GF-D8 (cell line): ENCODE measurements at regions not wholly inside any gene's neighbourhood (a gene's known extent, or its start where the extent isn't known, plus 50 kb on each side); places are given as distances from the start of the nearest gene placed in this dataset.
"Not testable (repeated sequence)": the region's sequence is repeated elsewhere in the genome, so short reads cannot be mapped to it uniquely, and the experiment has no call there.

ENCODE experiments used
- DNase-seq: peaks from one replicate; lab custom pipeline; 2025; lab: John Stamatoyannopoulos, UW

DNA sequence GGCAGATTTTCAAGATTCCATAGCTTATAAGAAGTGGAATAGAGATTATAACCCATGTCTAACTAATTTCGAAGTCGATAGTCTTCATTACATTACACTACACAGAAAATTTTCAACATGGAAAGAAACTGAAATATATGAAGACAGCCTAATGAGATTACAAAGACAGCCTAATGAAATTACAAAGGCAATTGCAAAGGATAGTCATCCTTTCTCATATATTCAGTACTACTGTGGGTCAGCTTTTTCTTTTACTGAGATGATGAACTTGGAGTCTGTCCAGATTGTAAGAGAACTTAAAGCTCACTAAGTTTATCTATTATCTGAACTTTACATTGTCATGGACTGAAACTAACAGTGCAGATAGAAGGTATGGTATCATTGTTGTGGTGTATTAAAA is 304.4 kb upstream of the MBL2 start:
- DNase-seq = no peak

DNA sequence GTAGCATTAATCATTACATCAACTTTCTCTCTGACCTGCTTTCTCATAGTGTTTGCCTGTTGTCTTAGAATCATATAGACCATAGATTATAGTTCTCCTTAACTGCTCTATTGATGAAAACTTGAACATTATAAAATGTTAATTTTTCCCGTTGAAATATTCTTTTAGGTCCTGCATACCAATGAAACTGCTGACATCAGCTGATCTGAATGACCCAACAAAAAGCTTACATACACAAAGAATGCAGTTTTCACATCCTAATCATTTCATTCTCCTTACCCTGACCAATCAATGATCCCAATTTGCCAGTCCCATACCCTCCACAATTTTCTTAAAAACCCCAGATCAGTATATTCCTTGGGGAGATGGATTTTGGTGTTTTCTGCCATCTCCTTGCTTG is 302.9 kb upstream of the MBL2 start:
- DNase-seq = no peak

DNA sequence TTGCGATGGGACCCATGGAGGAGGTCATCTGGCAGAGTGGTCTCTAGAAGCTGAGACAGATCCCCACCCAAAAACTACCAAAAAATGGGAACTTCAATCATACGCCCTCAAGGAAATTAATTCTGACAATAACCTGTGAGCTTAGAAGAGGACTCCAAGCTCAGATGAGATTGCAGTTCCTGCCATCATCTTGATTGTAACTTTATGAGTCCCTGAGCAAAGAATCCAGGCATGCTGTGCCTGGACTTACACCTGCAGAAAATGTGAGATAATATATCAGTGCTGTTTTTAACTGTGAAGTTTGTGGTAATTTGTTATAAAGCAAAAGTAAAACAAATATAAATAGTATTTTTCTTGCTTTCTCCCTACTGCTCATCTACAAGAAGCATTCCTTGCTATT is 299.6 kb upstream of the MBL2 start:
- no peak for DNase-seq

DNA sequence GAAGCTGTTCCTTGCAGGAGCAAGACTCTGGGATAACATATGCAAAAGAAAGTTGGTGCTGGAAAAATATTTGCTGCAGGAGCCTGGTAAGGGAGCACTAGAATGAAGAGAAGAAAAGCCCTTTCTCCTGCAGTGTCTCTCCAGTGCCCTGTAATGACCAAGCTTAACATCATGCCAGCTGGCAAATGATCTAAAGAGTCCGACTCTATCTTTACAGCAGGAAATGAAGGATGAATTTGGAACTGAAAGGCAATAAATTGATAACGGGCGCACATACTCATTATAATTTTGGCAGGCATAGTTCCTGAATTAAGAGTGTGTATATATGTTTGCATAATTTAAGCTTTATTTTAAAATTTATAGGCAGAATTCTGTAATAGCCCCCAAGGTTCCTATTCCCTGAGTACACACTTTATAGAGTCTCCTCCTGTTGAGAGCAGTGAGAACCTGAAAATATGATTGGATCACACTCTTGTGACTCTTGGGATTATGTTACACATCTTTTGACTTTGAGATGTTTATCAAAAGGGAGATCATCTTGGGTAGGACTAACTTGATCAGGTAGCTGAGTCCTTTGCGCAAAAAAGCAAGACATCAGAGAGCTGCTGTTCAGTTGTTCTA is 299.0 kb upstream of the MBL2 start:
- no peak for DNase-seq

DNA sequence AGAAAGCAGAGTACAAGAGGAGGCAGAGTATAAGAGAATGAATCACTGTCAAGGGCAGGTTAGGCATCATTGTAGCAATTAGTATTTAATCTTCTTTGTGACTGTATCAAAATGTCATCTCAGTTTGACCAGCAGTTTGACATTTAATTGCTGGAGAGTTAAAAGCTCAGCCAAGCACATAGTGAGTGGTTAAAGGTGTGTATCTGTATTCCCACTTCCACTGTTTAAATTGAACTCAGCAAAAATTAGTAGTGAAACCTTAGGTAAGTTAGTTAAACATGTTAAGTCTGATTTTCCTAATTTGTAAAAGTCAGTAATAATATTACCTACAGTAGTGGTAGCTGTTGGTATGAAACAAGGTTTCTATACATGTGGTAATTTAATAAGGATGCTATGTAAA is 296.4 kb upstream of the MBL2 start:
- DNase-seq = no peak

DNA sequence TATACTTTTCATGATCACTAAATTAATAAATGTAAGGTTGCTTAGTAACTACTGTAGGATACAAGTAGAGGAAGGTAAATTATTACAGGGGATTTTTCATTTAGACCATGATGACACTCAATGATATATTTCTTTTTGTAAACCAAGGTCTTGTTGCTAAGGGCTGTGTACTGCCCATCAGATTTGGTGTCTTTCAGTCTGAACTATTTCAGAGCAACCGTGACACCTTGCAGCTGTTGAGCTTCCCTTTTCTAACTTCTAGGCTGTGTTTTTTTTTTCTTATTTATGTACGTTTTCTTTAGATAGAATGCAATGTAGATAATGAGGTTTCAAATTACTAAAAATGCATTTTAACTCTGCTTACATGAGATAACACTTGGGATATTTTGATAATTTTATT is 292.0 kb upstream of the MBL2 start:
- DNase-seq = no peak

DNA sequence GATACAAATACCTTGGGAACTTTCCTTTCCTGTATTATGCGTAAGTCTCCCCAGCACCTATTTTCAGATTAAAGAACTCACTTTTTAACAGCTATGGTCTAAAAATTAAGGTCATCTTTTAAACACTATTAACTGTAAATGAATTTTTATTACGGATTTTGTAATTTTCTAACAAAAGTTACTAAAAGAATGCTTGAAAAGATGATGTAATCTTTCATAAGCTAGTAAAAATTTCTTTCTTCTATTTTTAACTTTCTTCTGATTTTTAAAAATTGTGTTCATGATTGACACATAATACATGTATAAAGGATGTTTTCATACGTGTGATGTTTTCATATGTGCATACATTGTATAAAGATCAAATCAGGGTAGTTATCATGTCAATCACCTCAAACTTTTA is 291.2 kb upstream of the MBL2 start:
- no peak for DNase-seq

DNA sequence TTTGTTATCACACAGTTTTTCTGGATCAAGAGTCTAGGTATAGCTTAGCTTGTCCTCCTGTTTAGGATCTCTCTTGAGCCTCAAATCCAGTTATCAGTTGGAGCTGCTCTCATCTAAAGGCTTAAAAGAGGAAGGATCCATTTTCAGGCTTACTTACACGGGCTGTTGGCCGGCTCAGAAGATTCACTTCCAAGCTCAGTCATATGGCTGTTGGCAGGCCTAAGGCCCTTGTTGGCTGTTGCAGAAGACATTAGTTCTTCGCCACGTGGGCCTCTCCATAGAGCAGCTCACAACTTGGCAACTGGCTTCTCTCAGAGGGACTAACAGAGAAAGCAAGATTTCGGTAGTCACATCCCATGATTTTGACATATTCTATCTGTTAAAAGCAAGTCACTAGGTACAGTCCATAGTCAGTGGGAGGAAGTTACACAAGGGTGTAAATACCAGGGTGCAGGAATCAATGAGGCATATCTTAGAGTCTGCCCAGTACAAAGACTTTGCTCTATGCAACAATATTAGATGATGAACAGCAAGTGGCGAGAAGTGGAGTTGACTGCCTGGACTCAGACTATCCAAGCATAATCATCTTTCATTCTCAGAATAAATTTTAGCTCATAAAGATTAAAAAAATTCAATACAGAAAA is 280.1 kb upstream of the MBL2 start:
- no peak for DNase-seq

DNA sequence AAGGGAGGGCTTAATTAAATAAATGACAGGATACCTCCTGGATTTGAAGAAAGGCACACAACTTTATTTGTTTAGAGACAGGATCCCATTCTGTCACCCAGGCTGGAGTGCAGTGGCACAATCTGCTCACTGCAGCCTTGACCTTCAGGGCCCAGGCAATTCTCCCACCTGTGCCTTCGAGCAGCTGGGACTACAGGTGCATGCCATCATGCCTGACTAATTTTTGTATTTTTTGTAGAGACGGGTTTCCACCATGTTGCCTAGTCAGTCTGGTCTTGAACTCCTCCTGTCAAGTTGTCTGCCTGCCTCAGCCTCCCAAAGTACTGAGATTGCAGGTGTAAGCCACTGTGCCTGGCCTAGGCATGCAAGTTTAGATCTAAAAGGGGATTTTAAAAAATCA is 272.7 kb upstream of the MBL2 start:
- no peak for DNase-seq

DNA sequence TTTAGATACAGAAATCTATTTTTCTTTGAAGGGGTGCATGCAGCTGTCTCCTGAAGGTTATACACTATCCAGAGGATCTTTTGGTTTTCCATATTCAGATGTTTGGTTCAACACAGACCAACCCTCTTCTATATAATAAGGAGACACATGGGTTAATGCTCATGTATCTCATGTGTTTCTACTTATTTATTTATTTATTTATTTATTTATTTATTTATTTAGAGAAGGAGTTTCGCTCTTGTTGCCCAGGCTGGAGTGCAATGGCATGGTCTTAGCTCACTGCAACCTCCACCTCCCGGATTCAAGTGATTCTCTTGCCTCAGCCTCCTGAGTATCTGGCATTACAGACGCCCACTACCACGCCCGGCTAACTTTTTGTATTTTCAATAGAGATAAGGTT is 263.2 kb upstream of the MBL2 start:
- DNase-seq = not testable (repeated sequence)

DNA sequence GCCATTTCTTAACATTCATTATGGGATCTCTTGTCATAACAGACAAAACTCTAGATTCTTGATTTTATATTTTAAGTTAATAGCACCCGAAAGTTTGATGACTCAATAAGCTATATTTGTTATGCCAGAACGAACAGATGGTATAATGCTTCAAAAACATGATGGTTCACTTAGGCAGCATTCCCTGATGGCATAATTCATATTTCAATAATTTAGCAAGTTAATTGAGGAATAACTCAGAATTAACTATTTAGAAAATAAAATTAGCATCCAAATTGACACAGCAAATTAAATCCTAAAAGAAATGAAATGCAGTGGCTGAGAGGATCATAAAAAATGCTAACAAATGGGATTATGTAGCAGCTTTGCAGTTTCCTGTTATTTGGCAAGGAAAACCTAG is 260.8 kb upstream of the MBL2 start:
- DNase-seq = no peak

DNA sequence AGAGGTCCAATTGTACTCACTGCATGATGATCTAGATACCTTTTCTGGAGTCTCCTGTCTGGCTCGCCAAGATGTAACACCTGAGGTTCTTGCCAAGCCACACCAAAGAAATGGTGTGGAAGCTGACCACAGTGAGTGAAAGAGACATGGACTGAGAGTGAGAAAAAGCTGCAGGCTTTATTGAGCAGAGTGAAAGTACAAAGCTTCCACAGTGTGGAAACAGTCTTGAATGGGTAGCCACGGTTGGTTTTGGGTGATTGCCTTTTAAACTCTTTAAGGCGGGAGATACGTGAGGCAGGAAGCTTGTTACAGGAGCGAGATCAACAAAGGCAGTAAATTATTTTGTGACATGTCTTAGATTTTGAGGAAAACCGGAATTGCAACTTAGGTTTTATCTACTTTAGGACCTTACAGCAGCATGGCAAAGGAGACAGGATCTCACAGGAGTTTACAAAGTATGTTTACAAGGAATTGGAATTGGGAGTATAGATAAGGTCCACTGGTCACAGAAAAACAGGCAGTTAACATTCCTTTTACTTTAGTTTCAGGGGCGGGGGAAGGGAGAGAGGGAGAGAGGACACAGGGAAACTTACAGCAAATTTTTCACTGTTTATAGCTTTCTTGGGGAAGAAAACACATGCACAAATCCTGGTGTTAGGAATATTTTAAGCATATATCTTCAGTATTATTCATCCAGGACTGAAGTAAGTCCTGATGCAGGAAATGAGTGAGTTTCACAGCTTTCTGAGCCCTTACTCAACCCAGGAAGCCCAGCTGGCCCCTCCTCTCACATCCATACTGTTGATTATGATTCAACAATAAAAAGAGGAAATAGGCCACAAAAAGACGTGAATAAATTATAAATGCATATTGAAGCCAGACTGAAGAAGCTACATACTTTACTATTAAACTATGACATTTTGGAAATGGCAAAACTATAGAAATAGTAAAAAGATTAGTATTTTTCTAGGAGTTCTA is 257.6 kb upstream of the MBL2 start:
- DNase-seq = not testable (repeated sequence)

DNA sequence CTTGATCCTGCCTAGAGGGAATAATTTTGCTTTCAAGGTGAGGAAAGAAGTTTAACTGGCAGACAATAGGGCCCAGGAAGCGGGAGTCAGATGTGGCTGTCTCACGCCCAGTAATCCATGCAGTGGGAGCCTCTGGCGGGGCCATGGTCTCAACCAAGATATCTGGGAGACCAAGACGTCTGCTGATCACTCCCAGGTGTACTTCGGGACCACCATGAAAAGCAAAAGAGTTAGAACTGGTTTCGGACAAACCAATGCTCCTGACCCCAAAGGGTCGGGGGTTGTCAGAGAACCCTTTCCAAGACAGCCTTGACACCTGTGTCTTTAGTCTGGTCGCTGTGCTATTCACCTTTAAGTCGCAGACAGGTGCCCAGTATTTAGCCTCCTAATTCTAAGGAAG is 256.9 kb upstream of the MBL2 start:
- DNase-seq = no peak

DNA sequence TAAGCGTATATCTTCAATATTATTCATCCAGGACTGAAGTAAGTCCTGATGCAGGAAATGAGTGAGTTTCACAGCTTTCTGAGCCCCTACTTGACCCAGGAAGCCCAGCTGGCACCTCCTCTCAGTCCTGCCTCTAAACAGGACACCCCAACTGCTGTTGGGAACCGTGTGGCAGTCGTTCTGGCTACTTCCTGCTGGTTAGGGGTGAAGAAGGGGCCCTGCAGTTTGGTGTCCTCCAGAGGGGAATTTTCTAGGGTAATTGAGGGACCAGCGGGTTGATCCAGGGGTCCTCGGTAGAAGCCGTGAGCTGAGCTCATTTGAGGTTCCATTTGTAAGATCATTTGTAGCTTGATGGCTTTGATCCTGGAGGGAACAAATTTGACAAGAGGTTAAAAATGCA is 253.2 kb upstream of the MBL2 start:
- not testable (repeated sequence) for DNase-seq

DNA sequence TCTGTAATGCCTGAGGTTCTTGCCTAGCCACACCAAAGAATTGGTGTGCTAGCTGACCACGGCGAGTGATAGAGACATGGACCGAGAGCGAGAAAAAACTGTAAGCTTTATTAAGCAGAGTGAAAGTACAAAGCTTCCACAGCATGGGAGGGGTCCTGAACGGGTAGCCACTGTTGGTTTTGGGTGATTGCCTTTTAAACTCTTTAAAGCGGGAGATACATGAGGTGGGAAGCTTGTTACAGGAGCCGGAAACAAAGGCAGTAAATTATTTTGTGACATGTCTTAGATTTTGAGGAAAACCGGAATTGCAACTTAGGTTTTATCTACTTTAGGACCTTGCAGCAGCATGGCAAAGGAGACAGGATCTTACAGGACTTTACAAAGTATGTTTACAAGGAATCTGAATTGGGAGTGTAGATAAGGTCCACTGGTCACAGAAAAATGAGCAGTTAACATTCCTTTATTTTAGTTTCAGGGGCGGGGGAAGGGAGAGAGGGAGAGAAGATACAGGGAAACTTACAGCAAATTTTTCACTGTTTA is 252.7 kb upstream of the MBL2 start:
- DNase-seq = no peak

DNA sequence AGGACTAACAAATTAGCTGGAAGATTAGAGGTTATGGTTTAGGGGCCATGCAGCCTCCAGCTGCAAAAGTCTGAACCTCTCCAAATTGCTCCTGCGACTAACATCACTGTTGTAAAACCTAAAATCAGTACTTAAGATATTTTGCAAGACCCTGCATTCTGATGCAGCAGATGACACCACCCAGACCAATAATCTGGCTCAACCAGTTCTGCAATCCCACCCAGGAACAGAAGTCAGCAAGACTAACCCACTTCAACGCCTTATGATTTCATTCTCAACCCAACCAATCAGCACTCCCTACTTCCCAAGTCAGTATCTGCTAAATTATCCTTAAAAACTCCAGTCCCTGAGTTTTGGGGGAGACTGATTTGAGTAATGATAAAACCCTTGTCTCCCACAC is 250.8 kb upstream of the MBL2 start:
- DNase-seq = no peak

DNA sequence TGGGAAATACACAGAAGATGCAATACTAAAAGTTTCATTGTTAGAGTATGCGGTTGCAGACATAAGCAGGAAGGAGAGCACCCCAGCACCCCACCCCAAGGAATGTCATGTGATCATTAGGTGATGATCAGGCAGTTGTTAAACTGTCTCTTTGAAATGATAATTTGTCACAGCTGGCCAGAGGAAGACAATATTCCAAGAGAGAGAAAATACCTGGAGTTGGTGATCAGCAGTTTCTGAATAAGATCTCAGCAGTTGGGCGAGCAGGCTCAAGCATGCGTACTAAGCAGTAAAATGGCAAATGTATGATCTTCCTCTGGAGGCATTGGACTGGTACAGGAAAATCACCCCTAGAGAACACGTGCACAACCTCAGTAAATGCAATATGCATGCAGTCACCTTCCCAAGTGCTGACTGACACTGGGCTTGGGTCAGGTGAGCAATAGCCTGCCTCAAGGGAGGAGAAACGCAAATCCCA is 250.1 kb upstream of the MBL2 start:
- DNase-seq = no peak

DNA sequence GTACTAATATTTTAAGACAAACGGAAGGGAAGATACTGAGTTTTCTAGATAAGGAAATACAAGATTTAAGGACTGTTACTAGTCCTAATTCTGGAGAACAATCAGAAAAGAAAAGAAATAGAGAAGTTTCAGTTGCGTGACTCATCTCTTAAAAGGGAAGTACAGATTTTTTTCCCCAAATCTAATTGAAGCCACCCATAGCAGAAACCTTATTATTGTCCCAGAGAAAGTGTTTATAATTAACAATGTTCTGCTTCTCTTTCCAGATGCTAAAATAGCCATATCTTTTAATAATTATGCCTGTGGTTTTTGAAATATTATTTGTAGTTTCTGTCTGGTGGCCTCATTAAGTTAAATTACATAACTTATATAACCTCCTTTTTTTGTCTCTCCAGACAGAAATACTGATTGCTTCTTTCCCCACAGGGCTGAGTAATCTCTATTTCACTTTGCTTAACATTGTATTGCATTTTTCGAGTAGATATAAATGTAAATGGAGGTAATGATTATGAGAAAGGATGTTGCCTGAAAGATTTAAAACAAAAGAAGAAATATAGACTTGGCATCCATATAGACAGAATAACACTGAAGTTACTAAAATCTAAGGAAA is 240.7 kb upstream of the MBL2 start:
- DNase-seq = no peak

DNA sequence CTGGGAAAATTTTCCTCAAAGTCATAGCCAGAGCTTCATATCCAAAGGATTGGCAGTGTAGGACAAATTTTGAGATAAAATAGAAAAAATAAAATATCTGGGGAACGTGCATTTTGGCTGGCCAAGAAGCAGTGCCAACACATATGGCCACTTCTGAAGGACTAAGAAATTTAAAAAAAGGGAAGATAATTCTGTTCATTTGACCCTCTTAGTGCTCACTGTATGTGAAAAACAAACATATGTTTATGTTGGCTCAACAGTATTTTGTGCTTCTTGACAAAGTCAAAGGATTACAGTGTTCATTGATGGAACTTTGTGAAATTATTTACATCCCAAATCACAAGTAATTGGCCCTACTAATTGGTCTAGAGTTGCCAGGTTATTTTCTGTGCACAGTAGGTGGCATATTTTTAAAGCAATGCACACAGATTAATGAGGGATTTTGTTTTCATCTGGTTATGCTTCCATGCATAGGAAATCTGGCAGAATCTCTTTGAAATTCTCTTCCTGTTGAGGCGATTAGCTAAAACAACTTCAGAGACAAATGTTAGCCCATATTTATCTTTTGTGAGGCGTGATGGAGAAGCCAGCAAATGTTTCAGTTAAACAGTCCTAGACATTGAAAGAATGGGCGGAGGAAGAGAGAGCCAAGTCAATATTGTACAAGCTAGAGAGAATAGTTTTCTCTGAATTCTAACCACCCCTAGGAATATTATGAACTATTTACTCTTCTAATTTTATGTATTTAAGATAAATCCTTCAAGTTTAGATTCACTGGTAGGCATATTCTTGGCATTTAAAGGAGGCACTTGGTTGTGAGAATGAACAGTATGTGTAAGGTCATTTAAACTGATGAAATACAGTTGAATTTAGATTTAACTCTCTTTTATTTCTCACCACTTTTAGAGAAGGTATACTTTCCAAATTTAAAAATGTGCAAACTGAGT is 237.7 kb upstream of the MBL2 start:
- DNase-seq = no peak

DNA sequence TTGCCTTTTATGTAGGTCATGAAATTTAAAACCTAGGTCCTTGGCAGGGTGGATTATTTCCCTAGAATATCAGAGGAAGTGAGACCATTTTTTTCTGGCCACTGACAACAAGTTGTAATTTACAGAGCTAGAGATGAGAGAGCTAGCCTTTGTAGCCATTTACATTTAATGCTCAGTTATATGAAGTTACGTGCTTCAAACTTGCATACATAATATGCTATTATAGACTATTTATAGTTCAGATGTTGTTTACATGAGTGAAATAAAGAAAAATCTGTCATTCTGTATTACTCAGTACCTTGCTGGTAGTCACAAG is 234.9 kb upstream of the MBL2 start:
- DNase-seq = no peak
